H1 (cell line): ENCODE measurements at regions not wholly inside any gene's neighbourhood (a gene's known extent, or its start where the extent isn't known, plus 50 kb on each side); places are given as distances from the start of the nearest gene placed in this dataset.

Experiments
- CTCF ChIA-PET: fragments of 300-600 bp; sonication (Branson Sonifier 250); formaldehyde crosslinking; loops from one replicate; lab custom pipeline; 2021; ENCODE audit not compliant: partially characterized antibody; lab: Charles Lee
- POLR2A ChIA-PET: fragments of 300-600 bp; sonication (Branson Sonifier 250); formaldehyde crosslinking; loops from one replicate; lab custom pipeline; 2021; ENCODE audit warnings: inconsistent platforms; ENCODE audit not compliant: partially characterized antibody; lab: Charles Lee
- DNase-seq, 2 experiments: peaks; one replicate each; pipeline versions ENCODE4 v3.0.0 to v3.0.0-alpha.2; 2010 to 2022; ENCODE audit warnings: low spot score in 2 of 2, low read depth in 1 of 2, mixed read lengths in 1 of 2
- FAIRE-seq: peaks from 2 replicates; lab custom pipeline; 2011; peaks lifted over from hg19 to GRCh38; lab: Jason Lieb, UNC
- H2AFZ ChIP-seq: 2 replicates; pipeline ENCODE4 v1.8.1; 2012; ENCODE audit warnings: low read length, inconsistent platforms
- H2AK5ac ChIP-seq: 2 replicates; pipeline ENCODE4 v1.6.1; 2013; ENCODE audit warnings: low read depth, low read length
- H2BK120ac ChIP-seq: replicated peaks from 2 replicates; pipeline ENCODE3; 2013; ENCODE audit warnings: low read depth, low read length, inconsistent platforms
- H2BK12ac ChIP-seq: 2 replicates; pipeline ENCODE4 v1.6.1; 2013; ENCODE audit warnings: low read depth, low read length
- H2BK15ac ChIP-seq: 2 replicates; pipeline ENCODE4 v1.6.1; 2013; ENCODE audit warnings: low read length
- H2BK20ac ChIP-seq: 2 replicates; pipeline ENCODE4 v1.6.1; 2013; ENCODE audit warnings: low read length
- H2BK5ac ChIP-seq: 2 replicates; pipeline ENCODE4 v1.6.1; 2013; ENCODE audit warnings: low read depth, low read length
- H3K14ac ChIP-seq: 2 replicates; pipeline ENCODE4 v1.6.1; 2013; ENCODE audit warnings: inconsistent platforms; ENCODE audit not compliant: insufficient read length
- H3K18ac ChIP-seq: 2 replicates; pipeline ENCODE4 v1.6.1; 2013; ENCODE audit warnings: low read length; ENCODE audit errors: extremely low read depth
- H3K23ac ChIP-seq: 2 replicates; pipeline ENCODE4 v1.6.1; 2013; ENCODE audit warnings: inconsistent platforms; ENCODE audit not compliant: insufficient read length
- H3K23me2 ChIP-seq: 2 replicates; pipeline ENCODE4 v1.6.1; 2013; ENCODE audit warnings: low read depth, low read length
- H3K27ac ChIP-seq: 2 replicates; pipeline ENCODE4 v1.6.1; 2011; ENCODE audit warnings: low read depth, low read length, inconsistent platforms
- H3K27me3 ChIP-seq, 4 experiments: replicated peaks in 1 of 4; 1 replicate in 1 of 4; 2 replicates in 3 of 4; pipeline versions ENCODE4 v1.6.1 to v1.8.1; 2011 to 2013; ENCODE audit warnings: low read length in 3 of 4, mild to moderate bottlenecking in 3 of 4, inconsistent platforms in 2 of 4, mixed read lengths in 2 of 4, moderate library complexity in 1 of 4; ENCODE audit not compliant: control insufficient read depth in 3 of 4, insufficient read depth in 3 of 4; ENCODE audit errors: extremely low read depth in 1 of 4
- H3K36me3 ChIP-seq, 4 experiments: 2 replicates each; pipeline versions ENCODE4 v1.6.1 to v1.8.1; 2011 to 2013; ENCODE audit warnings: mild to moderate bottlenecking in 4 of 4, low read length in 3 of 4, moderate library complexity in 2 of 4, control low read depth in 1 of 4, inconsistent platforms in 1 of 4; ENCODE audit not compliant: insufficient read depth in 4 of 4, control insufficient read depth in 2 of 4
- H3K4ac ChIP-seq: replicated peaks from 2 replicates; pipeline ENCODE3; 2013; ENCODE audit warnings: low read length, low read depth, mixed read lengths, inconsistent platforms; ENCODE audit not compliant: insufficient read length
- H3K4me1 ChIP-seq, 4 experiments: replicated peaks in 1 of 4; 1 replicate in 1 of 4; 2 replicates in 3 of 4; pipeline versions ENCODE4 v1.6.1 to v1.8.1; 2011 to 2013; ENCODE audit warnings: low read length in 3 of 4, inconsistent platforms in 2 of 4, mixed read lengths in 1 of 4; ENCODE audit not compliant: insufficient read depth in 4 of 4, control insufficient read depth in 3 of 4
- H3K4me2 ChIP-seq, 2 experiments: 2 replicates each; pipeline versions ENCODE4 v1.6.1 to v1.8.1; 2011 to 2013; ENCODE audit warnings: low read depth in 2 of 2, low read length in 2 of 2, control low read depth in 1 of 2, inconsistent platforms in 1 of 2, mild to moderate bottlenecking in 1 of 2; ENCODE audit not compliant: insufficient read depth in 1 of 2
- H3K4me3 ChIP-seq, 4 experiments: fragments of 200-600, 300-600 bp in 1 of 4; sonication (generic), shearing (Covaris generic), sonication (Bioruptor Twin) in 1 of 4; 2 replicates each; pipeline versions ENCODE4 v1.5.1 to v1.8.1; 2011 to 2016; ENCODE audit warnings: low read length in 4 of 4, low read depth in 3 of 4, control low read depth in 2 of 4, inconsistent platforms in 2 of 4, mild to moderate bottlenecking in 2 of 4, mixed read lengths in 1 of 4, moderate library complexity in 1 of 4; ENCODE audit not compliant: insufficient read depth in 2 of 4; ENCODE audit errors: extremely low read depth in 1 of 4
- H3K56ac ChIP-seq: replicated peaks from 2 replicates; pipeline ENCODE3; 2013; ENCODE audit warnings: low read depth, mild to moderate bottlenecking, mixed read lengths, low read length, inconsistent platforms; ENCODE audit not compliant: insufficient read length
- H3K79me1 ChIP-seq: 2 replicates; pipeline ENCODE4 v1.6.1; 2013; ENCODE audit warnings: low read depth, low read length, control low read depth
- H3K79me2 ChIP-seq, 2 experiments: 2 replicates each; pipeline versions ENCODE4 v1.6.1 to v1.8.1; 2012 to 2013; ENCODE audit warnings: low read length in 2 of 2, mild to moderate bottlenecking in 2 of 2, inconsistent platforms in 1 of 2; ENCODE audit not compliant: insufficient read depth in 2 of 2, control insufficient read depth in 1 of 2
- H3K9ac ChIP-seq, 4 experiments: replicated peaks in 1 of 4; 1 replicate in 1 of 4; 2 replicates in 3 of 4; pipeline versions ENCODE4 v1.6.1 to v1.8.1; 2011 to 2013; ENCODE audit warnings: low read depth in 3 of 4, low read length in 3 of 4, control low read depth in 2 of 4, mild to moderate bottlenecking in 2 of 4, moderate library complexity in 2 of 4, inconsistent platforms in 1 of 4; ENCODE audit errors: extremely low read depth in 1 of 4
- H3K9me3 ChIP-seq, 2 experiments: 2 replicates each; pipeline versions ENCODE4 v1.6.1 to v1.8.1; 2012 to 2013; ENCODE audit warnings: mild to moderate bottlenecking in 2 of 2, moderate library complexity in 2 of 2, control low read depth in 1 of 2, inconsistent platforms in 1 of 2, low read depth in 1 of 2, low read length in 1 of 2, mixed read lengths in 1 of 2; ENCODE audit not compliant: insufficient read depth in 2 of 2
- H4K20me1 ChIP-seq, 2 experiments: replicated peaks in 1 of 2; 2 replicates each; pipeline versions ENCODE3 to v1.8.1; 2011 to 2013; ENCODE audit warnings: inconsistent platforms in 2 of 2, low read length in 2 of 2, mild to moderate bottlenecking in 1 of 2; ENCODE audit not compliant: insufficient read depth in 2 of 2, control insufficient read depth in 1 of 2
- H4K5ac ChIP-seq: 2 replicates; pipeline ENCODE4 v1.6.1; 2013; ENCODE audit warnings: low read length, low read depth, mixed read lengths, inconsistent platforms; ENCODE audit not compliant: insufficient read length
- H4K8ac ChIP-seq: 2 replicates; pipeline ENCODE4 v1.8.0; 2013; ENCODE audit warnings: mild to moderate bottlenecking, moderate library complexity, low read length, inconsistent platforms; ENCODE audit not compliant: insufficient read depth; ENCODE audit errors: extremely low read depth
- H4K91ac ChIP-seq: replicated peaks from 2 replicates; pipeline ENCODE3; 2013; ENCODE audit warnings: low read length, mixed read lengths, inconsistent platforms; ENCODE audit not compliant: insufficient read length
- CHD2 ChIP-seq: IDR thresholded peaks from 2 replicates; pipeline ENCODE4 v1.6.1; 2012; ENCODE audit warnings: low read length, improper control_type of control experiment
- EZH2 ChIP-seq: fragments of 200-600 bp; sonication (generic); IDR thresholded peaks from 2 replicates; pipeline ENCODE4 v1.7.1; 2012; ENCODE audit warnings: low read depth, mild to moderate bottlenecking, moderate library complexity, low read length, inconsistent platforms; ENCODE audit not compliant: severe bottlenecking
- PHF8 ChIP-seq: fragments of 200-600 bp; sonication (generic); conservative IDR thresholded peaks from 2 replicates; pipeline ENCODE4 v1.7.1; 2012; ENCODE audit warnings: low read depth, mild to moderate bottlenecking, inconsistent platforms, low read length, moderate library complexity
- RAD21 ChIP-seq, 2 experiments: IDR thresholded peaks in 1 of 2; conservative IDR thresholded peaks in 1 of 2; 2 replicates each; pipeline ENCODE4 v1.6.1; 2011; ENCODE audit warnings: low read depth in 2 of 2, low read length in 2 of 2, improper control_type of control experiment in 1 of 2, inconsistent platforms in 1 of 2, mild to moderate bottlenecking in 1 of 2, moderate library complexity in 1 of 2
- WGBS, 2 experiments: shearing (Covaris generic) in 1 of 2; methylation state at CpG; one replicate each; pipeline versions ENCODE4 v1.1.6 to v1.1.7; 2013 to 2015; ENCODE audit warnings: low lambda C conversion rate in 2 of 2, mixed read lengths in 2 of 2, inconsistent platforms in 1 of 2, low coverage in 1 of 2, missing lambda C conversion rate in 1 of 2; ENCODE audit not compliant: insufficient replicate concordance in 2 of 2, insufficient coverage in 1 of 2, insufficient read length in 1 of 2; ENCODE audit errors: extremely low coverage in 1 of 2, missing lambda C conversion rate in 1 of 2; 5-methylcytosine and 5-hydroxymethylcytosine counted together
- TF ChIP-seq, protein P1 (sequence below), 3 experiments: IDR thresholded peaks; 1 replicate in 2 of 3; 2 replicates in 1 of 3; pipeline versions ENCODE4 v1.5.1 to v1.6.1; 2011; ENCODE audit warnings: low read length in 3 of 3, mild to moderate bottlenecking in 3 of 3, inconsistent platforms in 2 of 3, low read depth in 1 of 3, moderate library complexity in 1 of 3; ENCODE audit not compliant: insufficient read depth in 1 of 3; ENCODE audit errors: control extremely low read depth in 1 of 3
- TF ChIP-seq, protein P2 (sequence below): IDR thresholded peaks from 2 replicates; pipeline ENCODE4 v1.6.1; 2012; ENCODE audit warnings: low read length, inconsistent platforms

DNA sequence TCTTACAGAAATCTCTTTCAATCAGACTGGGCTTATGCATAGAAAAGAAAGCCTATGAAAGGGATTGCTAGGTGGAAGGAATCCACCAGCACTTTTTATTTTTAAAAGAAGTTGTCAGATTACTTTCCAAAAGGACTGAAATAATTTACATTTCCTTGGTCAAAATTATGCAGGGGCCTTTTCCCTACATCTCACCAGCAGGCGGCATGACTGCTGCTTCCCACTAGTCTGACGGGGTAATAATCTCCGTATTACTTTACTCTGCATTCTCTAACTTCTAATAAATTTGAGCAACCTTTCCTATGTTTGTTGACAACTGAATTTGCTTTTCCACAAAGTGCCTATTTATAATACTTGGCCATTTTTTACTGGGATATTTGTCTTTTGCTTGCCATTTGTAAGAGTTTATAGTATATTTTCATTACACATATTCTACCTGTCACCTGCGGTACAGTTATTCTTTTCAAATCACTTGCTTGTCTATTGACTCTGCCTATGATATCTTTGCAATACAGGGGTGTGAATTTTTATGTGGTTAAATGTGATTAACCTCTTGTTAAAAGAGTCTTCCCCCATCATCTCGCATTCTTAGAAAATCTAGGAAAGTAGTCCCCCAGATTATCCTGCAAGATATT lies 51.9 kb upstream of the USP47 start:
- FAIRE-seq (peak; percentile 65), DNase-seq (no peak)
- no peaks in the 10 kb centered on the region for H4K20me1 ChIP-seq
- H3K9me3 ChIP-seq: no peaks in the 10 kb centered on the region
- no peak overlapping the region for H3K27ac ChIP-seq
- H3K18ac ChIP-seq: no peak overlapping the region
- H3K9ac ChIP-seq: no peak overlapping the region
- H3K36me3 ChIP-seq: no peaks in the 10 kb centered on the region
- peaks cover 0 to 8% (median 2%) of the 10 kb centered on the region in 4 experiments; a peak in 2 of 7 replicates for H3K4me1 ChIP-seq
- H3K27me3 ChIP-seq: no peaks in the 10 kb centered on the region
- H3K4ac ChIP-seq: no peak overlapping the region
- H2BK120ac ChIP-seq: no peak overlapping the region
- WGBS, 2 experiments: 64% methylated on average over 5 of the region's 5 CpGs; no CpG with 5 or more reads in 1 of the 2 experiments
- POLR2A ChIA-PET: no interaction called here
- H3K23me2 ChIP-seq: no peaks in the 10 kb centered on the region
- H2BK12ac ChIP-seq: no peak overlapping the region
- no peaks in the 10 kb centered on the region for H3K79me2 ChIP-seq
- no peak overlapping the region for H2AK5ac ChIP-seq
- H3K56ac ChIP-seq: no peak overlapping the region
- no peak overlapping the region for H2AFZ ChIP-seq
- H3K14ac ChIP-seq: no peak overlapping the region
- H3K4me3 ChIP-seq: no peak overlapping the region
- CTCF ChIA-PET: no interaction called here
- no peak overlapping the region for H2BK15ac ChIP-seq
- H3K79me1 ChIP-seq: no peaks in the 10 kb centered on the region
- H4K91ac ChIP-seq: no peak overlapping the region
- H4K5ac ChIP-seq: no peak overlapping the region
- H3K23ac ChIP-seq: no peak overlapping the region
- H2BK5ac ChIP-seq: no peak overlapping the region
- H2BK20ac ChIP-seq: no peak overlapping the region
- H3K4me2 ChIP-seq: no peak overlapping the region
- H4K8ac ChIP-seq: no peak overlapping the region
- TF ChIP-seq EZH2 (no peak), RAD21 (IDR thresholded peaks at IDR 0.05 in 1 of 2, conservative IDR thresholded peaks at IDR 0.05 in 1 of 2; ENCODE audit: low read depth in 2 of 2, low read length in 2 of 2) (peak; percentile 39 to 52; a peak in 3 of 4 replicates), CHD2 (no peak), PHF8 (no peak)
- TF ChIP-seq, protein P1, sequence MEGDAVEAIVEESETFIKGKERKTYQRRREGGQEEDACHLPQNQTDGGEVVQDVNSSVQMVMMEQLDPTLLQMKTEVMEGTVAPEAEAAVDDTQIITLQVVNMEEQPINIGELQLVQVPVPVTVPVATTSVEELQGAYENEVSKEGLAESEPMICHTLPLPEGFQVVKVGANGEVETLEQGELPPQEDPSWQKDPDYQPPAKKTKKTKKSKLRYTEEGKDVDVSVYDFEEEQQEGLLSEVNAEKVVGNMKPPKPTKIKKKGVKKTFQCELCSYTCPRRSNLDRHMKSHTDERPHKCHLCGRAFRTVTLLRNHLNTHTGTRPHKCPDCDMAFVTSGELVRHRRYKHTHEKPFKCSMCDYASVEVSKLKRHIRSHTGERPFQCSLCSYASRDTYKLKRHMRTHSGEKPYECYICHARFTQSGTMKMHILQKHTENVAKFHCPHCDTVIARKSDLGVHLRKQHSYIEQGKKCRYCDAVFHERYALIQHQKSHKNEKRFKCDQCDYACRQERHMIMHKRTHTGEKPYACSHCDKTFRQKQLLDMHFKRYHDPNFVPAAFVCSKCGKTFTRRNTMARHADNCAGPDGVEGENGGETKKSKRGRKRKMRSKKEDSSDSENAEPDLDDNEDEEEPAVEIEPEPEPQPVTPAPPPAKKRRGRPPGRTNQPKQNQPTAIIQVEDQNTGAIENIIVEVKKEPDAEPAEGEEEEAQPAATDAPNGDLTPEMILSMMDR (IDR thresholded peaks at IDR 0.05; ENCODE audit: control extremely low read depth in 1 of 3, insufficient read depth in 1 of 3, low read depth in 1 of 3, low read length in 3 of 3): peak; percentile 48 to 58 (median 56)
- TF ChIP-seq, protein P2, sequence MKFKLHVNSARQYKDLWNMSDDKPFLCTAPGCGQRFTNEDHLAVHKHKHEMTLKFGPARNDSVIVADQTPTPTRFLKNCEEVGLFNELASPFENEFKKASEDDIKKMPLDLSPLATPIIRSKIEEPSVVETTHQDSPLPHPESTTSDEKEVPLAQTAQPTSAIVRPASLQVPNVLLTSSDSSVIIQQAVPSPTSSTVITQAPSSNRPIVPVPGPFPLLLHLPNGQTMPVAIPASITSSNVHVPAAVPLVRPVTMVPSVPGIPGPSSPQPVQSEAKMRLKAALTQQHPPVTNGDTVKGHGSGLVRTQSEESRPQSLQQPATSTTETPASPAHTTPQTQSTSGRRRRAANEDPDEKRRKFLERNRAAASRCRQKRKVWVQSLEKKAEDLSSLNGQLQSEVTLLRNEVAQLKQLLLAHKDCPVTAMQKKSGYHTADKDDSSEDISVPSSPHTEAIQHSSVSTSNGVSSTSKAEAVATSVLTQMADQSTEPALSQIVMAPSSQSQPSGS: no peak
